K562 (cell line): ENCODE measurements at regions not wholly inside any gene's neighbourhood (a gene's known extent, or its start where the extent isn't known, plus 50 kb on each side); places are given as distances from the start of the nearest gene placed in this dataset.

Source experiments
- ATAC-seq: fragments of 200-7000 bp; cut with Tn5 transposase; 3 replicates; pipeline ENCODE4 v1.9.1; 2020; ENCODE audit warnings: moderate library complexity
- BruUV-seq: library from RNA; stranded (reverse); fragments of 400-500 nt; replicated peaks from 2 replicates; lab custom pipeline; 2021; lab: Mats Ljungman, UMichigan
- CTCF ChIA-PET: fragments of 300-600 bp; formaldehyde crosslinking; extraction: SDS; loops from one replicate; lab custom pipeline; 2021; ENCODE audit warnings: low intra/inter-chr PET ratio; lab: Yijun Ruan, JAX
- POLR2A ChIA-PET: fragments of 300-600, 350-650 bp; sonication (Branson Sonifier 250); formaldehyde crosslinking; extraction: SDS; loops from one replicate; lab custom pipeline; 2021; ENCODE audit warnings: antibody characterized with exemption, inconsistent platforms; lab: Yijun Ruan, JAX
- DNase-seq, 4 experiments: peaks; one replicate each; pipeline versions ENCODE4 v3.0.0 to v3.0.0-alpha.2; 2011 to 2018; ENCODE audit warnings: low spot score in 3 of 4, mixed read lengths in 3 of 4; ENCODE audit errors: extremely low read depth in 1 of 4
- FAIRE-seq: peaks from 2 replicates; lab custom pipeline; 2011; peaks lifted over from hg19 to GRCh38; lab: Jason Lieb, UNC
- H2AFZ ChIP-seq: 2 replicates; pipeline ENCODE4 v1.6.0; 2011; ENCODE audit warnings: low read depth, low read length, control low read depth, inconsistent platforms
- H3K27ac ChIP-seq: fragments of 200-600 bp; 3 replicates; pipeline ENCODE4 v1.8.0; 2011; ENCODE audit warnings: low read depth, mild to moderate bottlenecking, control low read depth, inconsistent platforms, low read length, moderate library complexity, mixed read lengths; ENCODE audit errors: extremely low read depth
- H3K27me3 ChIP-seq, 2 experiments: fragments of 300-600 bp in 1 of 2; 2 replicates in 1 of 2; 3 replicates in 1 of 2; pipeline versions ENCODE4 v1.6.0 to v1.8.0; 2011; ENCODE audit warnings: inconsistent platforms in 2 of 2, low read length in 2 of 2, mild to moderate bottlenecking in 1 of 2, mixed read lengths in 1 of 2, moderate library complexity in 1 of 2; ENCODE audit not compliant: control insufficient read depth in 2 of 2, insufficient read depth in 2 of 2
- H3K36me3 ChIP-seq: fragments of 300-600 bp; 3 replicates; pipeline ENCODE4 v1.8.0; 2011; ENCODE audit warnings: mild to moderate bottlenecking, low read length, inconsistent platforms; ENCODE audit not compliant: control insufficient read depth, insufficient read depth
- H3K4me1 ChIP-seq, 2 experiments: fragments of 200-600 bp in 1 of 2; replicated peaks in 1 of 2; 2 replicates in 1 of 2; 3 replicates in 1 of 2; pipeline versions ENCODE4 v1.5.1 to v1.8.0; 2011; ENCODE audit warnings: inconsistent platforms in 2 of 2, low read length in 2 of 2, mild to moderate bottlenecking in 1 of 2, mixed read lengths in 1 of 2, moderate library complexity in 1 of 2; ENCODE audit not compliant: control insufficient read depth in 2 of 2, insufficient read depth in 2 of 2
- H3K4me2 ChIP-seq: 2 replicates; pipeline ENCODE4 v1.6.1; 2011; ENCODE audit warnings: low read length, control low read depth, inconsistent platforms, mixed read lengths; ENCODE audit not compliant: insufficient read depth
- H3K4me3 ChIP-seq: fragments of 200-600 bp; sonication (generic), shearing (Covaris generic); 2 replicates; pipeline ENCODE4 v1.5.1; 2016; ENCODE audit warnings: control low read depth, inconsistent platforms
- H3K79me2 ChIP-seq: fragments of 200-600 bp; 3 replicates; pipeline ENCODE4 v1.8.0; 2011; ENCODE audit warnings: low read length, inconsistent platforms; ENCODE audit not compliant: control insufficient read depth, insufficient read depth
- H3K9ac ChIP-seq, 2 experiments: 2 replicates each; pipeline versions ENCODE4 v1.6.0 to v1.6.1; 2011; ENCODE audit warnings: low read depth in 2 of 2, low read length in 2 of 2, control low read depth in 1 of 2, inconsistent platforms in 1 of 2, mild to moderate bottlenecking in 1 of 2, mixed read lengths in 1 of 2; ENCODE audit not compliant: insufficient read depth in 1 of 2
- H3K9me1 ChIP-seq: one replicate; pipeline ENCODE4 v1.6.0; 2011; ENCODE audit warnings: inconsistent platforms, mild to moderate bottlenecking, low read length, moderate library complexity; ENCODE audit not compliant: control insufficient read depth, insufficient read depth
- H3K9me3 ChIP-seq: replicated peaks from 2 replicates; pipeline ENCODE4 v1.5.1; 2011; ENCODE audit warnings: low read depth, low read length, inconsistent platforms; ENCODE audit not compliant: control insufficient read depth, insufficient read depth
- H4K20me1 ChIP-seq: replicated peaks from 2 replicates; pipeline ENCODE4 v1.6.1; 2011; ENCODE audit warnings: low read length, inconsistent platforms, mixed read lengths; ENCODE audit not compliant: control insufficient read depth, insufficient read depth
- BRD9 ChIP-seq: fragments of 450-650 bp; IDR thresholded peaks from 2 replicates; pipeline ENCODE4 v1.6.1; 2018; ENCODE audit warnings: low read depth; ENCODE audit not compliant: partially characterized antibody
- DNMT1 ChIP-seq: fragments of 450-650 bp; IDR thresholded peaks from 2 replicates; pipeline ENCODE4 v1.6.1; 2016; ENCODE audit warnings: antibody characterized with exemption, mild to moderate bottlenecking
- MCM7 ChIP-seq, 2 experiments: fragments of 450-650 bp; IDR thresholded peaks; 2 replicates each; pipeline ENCODE4 v1.6.1; 2016 to 2018
- RBBP5 ChIP-seq: fragments of 200-600 bp; sonication (generic); IDR thresholded peaks from 2 replicates; pipeline ENCODE4 v1.6.1; 2012; ENCODE audit warnings: borderline replicate concordance, mild to moderate bottlenecking, low read length, control low read depth, inconsistent platforms; ENCODE audit not compliant: insufficient read depth, poor library complexity, severe bottlenecking
- RFX5 ChIP-seq: IDR thresholded peaks from 2 replicates; pipeline ENCODE4 v1.6.1; 2011; ENCODE audit warnings: low read depth, mild to moderate bottlenecking, improper control_type of control experiment, low read length
- SMC3 ChIP-seq: conservative IDR thresholded peaks from 2 replicates; pipeline ENCODE4 v1.6.1; 2011; ENCODE audit warnings: low read depth, low read length, improper control_type of control experiment; ENCODE audit not compliant: insufficient read depth
- SRSF1 ChIP-seq: fragments of 200-400 bp; formaldehyde crosslinking; IDR thresholded peaks from 2 replicates; pipeline ENCODE4 v1.6.1; 2017; ENCODE audit warnings: mild to moderate bottlenecking, low read depth, low read length, moderate library complexity
- TFAP4 ChIP-seq: sonication (generic); formaldehyde crosslinking; IDR thresholded peaks from 2 replicates; pipeline ENCODE4 v1.8.0; 2022; ENCODE audit warnings: missing genetic modification reagents, mild to moderate bottlenecking, moderate library complexity, borderline replicate concordance
- ZNF384 ChIP-seq: IDR thresholded peaks from 2 replicates; pipeline ENCODE4 v1.6.1; 2012; ENCODE audit warnings: low read depth, low read length, improper control_type of control experiment
- ZNF436 ChIP-seq: fragments of 250-450, 450-650 bp; sonication (Bioruptor Pico); formaldehyde crosslinking; IDR thresholded peaks from 2 replicates; pipeline ENCODE4 v1.7.0; 2020; ENCODE audit warnings: mild to moderate bottlenecking
- ZNF707 ChIP-seq: fragments of 250-450 bp; sonication (Bioruptor Pico); conservative IDR thresholded peaks from 2 replicates; pipeline ENCODE4 v1.8.0; 2022; ENCODE audit warnings: inconsistent platforms, mild to moderate bottlenecking, moderate library complexity
- WGBS: fragments of 100-300 bp; shearing (Covaris generic); methylation state at CpG from one replicate; pipeline ENCODE4 v1.1.6; 2016; ENCODE audit warnings: low coverage, mixed read lengths; ENCODE audit not compliant: insufficient coverage; ENCODE audit errors: missing lambda C conversion rate; 5-methylcytosine and 5-hydroxymethylcytosine counted together
- in situ Hi-C: fragments of 300-500 bp; cut with MboI; formaldehyde crosslinking; loops from 4 replicates; pipeline ENCODE4 v1.15.0; 2018; ENCODE audit warnings: inconsistent platforms, mixed read lengths
- intact Hi-C: fragments of 100-400 bp; cut with micrococcal nuclease; formaldehyde crosslinking; loops from 2 replicates; pipeline ENCODE4 v1.14.2; 2022
- TF ChIP-seq, protein P1 (sequence below), 3 experiments: fragments of 200-800 bp in 1 of 3; fragments of 250-450 bp in 1 of 3; fragments of 450-650 bp in 1 of 3; sonication (Bioruptor Pico) in 1 of 3; sonication (Bioruptor generic) in 1 of 3; formaldehyde crosslinking in 1 of 3; IDR thresholded peaks; 2 replicates each; pipeline versions ENCODE4 v1.6.1 to v1.8.0; 2016 to 2022; ENCODE audit warnings: mild to moderate bottlenecking in 2 of 3, missing genetic modification characterization in 2 of 3, missing compliant biosample characterization in 1 of 3, moderate library complexity in 1 of 3
- TF ChIP-seq, protein P2 (sequence below): IDR thresholded peaks from 2 replicates; pipeline ENCODE4 v1.6.1; 2011; ENCODE audit not compliant: insufficient read length; ENCODE audit errors: extremely low read depth

DNA sequence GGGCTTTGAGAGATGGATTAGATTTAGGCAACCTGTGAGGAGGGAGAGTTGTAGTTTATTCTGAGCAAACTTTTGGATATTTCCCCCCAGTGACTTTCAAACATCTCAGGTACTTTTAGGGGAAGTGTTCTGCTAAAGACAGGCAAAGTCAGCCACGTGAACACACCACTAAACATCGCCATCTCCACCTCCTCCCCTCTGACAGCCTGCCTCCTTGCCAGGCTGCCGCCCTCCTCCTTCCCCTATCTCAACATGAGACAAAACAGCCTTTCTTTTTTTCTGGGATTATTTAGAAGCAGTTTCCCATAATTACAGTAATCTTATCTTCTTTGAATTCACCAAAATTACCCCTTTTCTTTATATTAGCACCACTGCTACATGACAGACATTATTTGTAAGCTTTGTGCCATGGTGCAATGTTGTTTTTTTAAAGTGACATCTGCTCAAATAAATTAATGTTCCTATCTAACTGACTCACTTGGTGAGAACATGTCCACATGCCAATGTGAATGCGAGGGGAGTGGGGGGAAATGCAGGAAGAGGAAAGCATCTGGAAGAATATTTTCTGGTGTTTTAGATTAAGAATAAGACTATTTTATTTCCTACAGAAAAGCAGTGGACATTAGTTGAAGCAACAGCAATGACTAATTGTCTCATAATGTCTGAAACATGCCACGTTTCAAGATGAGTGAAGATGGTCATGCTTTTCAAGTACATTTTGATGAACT lies 147.8 kb upstream of the ATP1B1 start:
- Histone ChIP-seq H2AFZ (no peak overlapping the region), H3K9ac (no peak overlapping the region), H3K27me3 (no peaks in the 10 kb centered on the region; a peak in 2 of 5 replicates), H3K36me3 (no peaks in the 10 kb centered on the region), H3K4me2 (no peak overlapping the region), H3K9me3 (no peaks in the 10 kb centered on the region), H3K27ac (no peak overlapping the region), H3K79me2 (no peaks in the 10 kb centered on the region), H4K20me1 (no peaks in the 10 kb centered on the region), H3K4me1 (no peaks in the 10 kb centered on the region), H3K4me3 (no peak overlapping the region), H3K9me1 (no peaks in the 10 kb centered on the region)
- in situ Hi-C loops: no loop called here
- ChIA-PET CTCF (no interaction called here), POLR2A (interaction anchor here (1.1 kb wide), 1 partner anchor 83 kb away, joined by 3 read pairs; no protein-coding TSS in a partner anchor)
- no peak for ATAC-seq
- no peak for DNase-seq
- FAIRE-seq: no peak
- WGBS: 1% methylated on average over 5 of the region's 5 CpGs
- BruUV-seq: no TSS peak
- intact Hi-C loops: no loop called here
- TF ChIP-seq DNMT1 (no peak), RFX5 (no peak), SRSF1 (no peak), MCM7 (IDR thresholded peaks at IDR 0.05) (no peak), SMC3 (no peak), RBBP5 (no peak), ZNF384 (no peak), BRD9 (no peak), ZNF436 (no peak), TFAP4 (CRISPR knock-in tag) (no peak), ZNF707 (CRISPR knock-in tag) (no peak)
- TF ChIP-seq, protein P1, sequence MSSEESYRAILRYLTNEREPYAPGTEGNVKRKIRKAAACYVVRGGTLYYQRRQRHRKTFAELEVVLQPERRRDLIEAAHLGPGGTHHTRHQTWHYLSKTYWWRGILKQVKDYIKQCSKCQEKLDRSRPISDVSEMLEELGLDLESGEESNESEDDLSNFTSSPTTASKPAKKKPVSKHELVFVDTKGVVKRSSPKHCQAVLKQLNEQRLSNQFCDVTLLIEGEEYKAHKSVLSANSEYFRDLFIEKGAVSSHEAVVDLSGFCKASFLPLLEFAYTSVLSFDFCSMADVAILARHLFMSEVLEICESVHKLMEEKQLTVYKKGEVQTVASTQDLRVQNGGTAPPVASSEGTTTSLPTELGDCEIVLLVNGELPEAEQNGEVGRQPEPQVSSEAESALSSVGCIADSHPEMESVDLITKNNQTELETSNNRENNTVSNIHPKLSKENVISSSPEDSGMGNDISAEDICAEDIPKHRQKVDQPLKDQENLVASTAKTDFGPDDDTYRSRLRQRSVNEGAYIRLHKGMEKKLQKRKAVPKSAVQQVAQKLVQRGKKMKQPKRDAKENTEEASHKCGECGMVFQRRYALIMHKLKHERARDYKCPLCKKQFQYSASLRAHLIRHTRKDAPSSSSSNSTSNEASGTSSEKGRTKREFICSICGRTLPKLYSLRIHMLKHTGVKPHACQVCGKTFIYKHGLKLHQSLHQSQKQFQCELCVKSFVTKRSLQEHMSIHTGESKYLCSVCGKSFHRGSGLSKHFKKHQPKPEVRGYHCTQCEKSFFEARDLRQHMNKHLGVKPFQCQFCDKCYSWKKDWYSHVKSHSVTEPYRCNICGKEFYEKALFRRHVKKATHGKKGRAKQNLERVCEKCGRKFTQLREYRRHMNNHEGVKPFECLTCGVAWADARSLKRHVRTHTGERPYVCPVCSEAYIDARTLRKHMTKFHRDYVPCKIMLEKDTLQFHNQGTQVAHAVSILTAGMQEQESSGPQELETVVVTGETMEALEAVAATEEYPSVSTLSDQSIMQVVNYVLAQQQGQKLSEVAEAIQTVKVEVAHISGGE (CRISPR knock-in tag; IDR thresholded peaks at IDR 0.05): no peak
- TF ChIP-seq, protein P2, sequence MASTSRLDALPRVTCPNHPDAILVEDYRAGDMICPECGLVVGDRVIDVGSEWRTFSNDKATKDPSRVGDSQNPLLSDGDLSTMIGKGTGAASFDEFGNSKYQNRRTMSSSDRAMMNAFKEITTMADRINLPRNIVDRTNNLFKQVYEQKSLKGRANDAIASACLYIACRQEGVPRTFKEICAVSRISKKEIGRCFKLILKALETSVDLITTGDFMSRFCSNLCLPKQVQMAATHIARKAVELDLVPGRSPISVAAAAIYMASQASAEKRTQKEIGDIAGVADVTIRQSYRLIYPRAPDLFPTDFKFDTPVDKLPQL: no peak
- TF ChIP-seq, all 486 proteins: peak for 0
